ENCODE measurements at regions not wholly inside any gene's neighbourhood (a gene's known extent, or its start where the extent isn't known, plus 50 kb on each side); places are given as distances from the start of the nearest gene placed in this dataset.

- no peak for DNase-seq (ENCODE audit: low read depth)
- TF ChIP-seq CTCF (conservative IDR thresholded peaks at IDR 0.05; ENCODE audit: control insufficient read depth, insufficient read depth, low read depth, low read length), result no peak
- H3K4me3 ChIP-seq (ENCODE audit: control insufficient read depth, low read depth, low read length), result no peak overlapping the region
Measured at GRCh38 chr10:32169556-32169955, 113.3 kb upstream of the KIF5B start.

- no peak for TF ChIP-seq CTCF (conservative IDR thresholded peaks at IDR 0.05; ENCODE audit: control insufficient read depth, insufficient read depth, low read depth, low read length)
- DNase-seq (ENCODE audit: low read depth), result no peak
Measured at GRCh38 chr10:32167450-32167849, 111.2 kb upstream of the KIF5B start.

GRCh38 chr10:32166365-32166764 is 110.1 kb upstream of the KIF5B start:
- no peak for DNase-seq (ENCODE audit: low read depth)
- TF ChIP-seq CTCF (conservative IDR thresholded peaks at IDR 0.05; ENCODE audit: control insufficient read depth, insufficient read depth, low read depth, low read length), result no peak
- no peak overlapping the region for H3K4me3 ChIP-seq (ENCODE audit: control insufficient read depth, low read depth, low read length)

More at GRCh38 chr10:32167450-32167849, 111.2 kb upstream of the KIF5B start:
- H3K4me3 ChIP-seq (ENCODE audit: control insufficient read depth, low read depth, low read length), result no peak overlapping the region

GRCh38 chr10:32163762-32164148 is 107.5 kb upstream of the KIF5B start:
- TF ChIP-seq CTCF (conservative IDR thresholded peaks at IDR 0.05; ENCODE audit: control insufficient read depth, insufficient read depth, low read depth, low read length), result no peak
- DNase-seq (ENCODE audit: low read depth), result no peak
- H3K4me3 ChIP-seq (ENCODE audit: control insufficient read depth, low read depth, low read length), result no peak overlapping the region

- DNase-seq (ENCODE audit: low read depth), result peak; percentile 59
- H3K4me3 ChIP-seq (ENCODE audit: control insufficient read depth, low read depth, low read length), result no peak overlapping the region
- TF ChIP-seq CTCF (conservative IDR thresholded peaks at IDR 0.05; ENCODE audit: control insufficient read depth, insufficient read depth, low read depth, low read length), result no peak
Measured at GRCh38 chr10:32163071-32163761, 107.0 kb upstream of the KIF5B start.

- DNase-seq (ENCODE audit: low read depth), result no peak
- TF ChIP-seq CTCF (conservative IDR thresholded peaks at IDR 0.05; ENCODE audit: control insufficient read depth, insufficient read depth, low read depth, low read length), result no peak
- no peak overlapping the region for H3K4me3 ChIP-seq (ENCODE audit: control insufficient read depth, low read depth, low read length)
Measured at GRCh38 chr10:32161586-32161985, 105.4 kb upstream of the KIF5B start.

GRCh38 chr10:32160864-32161263 is 104.6 kb upstream of the KIF5B start:
- no peak for TF ChIP-seq CTCF (conservative IDR thresholded peaks at IDR 0.05; ENCODE audit: control insufficient read depth, insufficient read depth, low read depth, low read length)
- DNase-seq (ENCODE audit: low read depth), result no peak
- no peak overlapping the region for H3K4me3 ChIP-seq (ENCODE audit: control insufficient read depth, low read depth, low read length)

All from fibroblast of mammary gland (primary cell).